ENCODE measurements at regions not wholly inside any gene's neighbourhood (a gene's known extent, or its start where the extent isn't known, plus 50 kb on each side); places are given as distances from the start of the nearest gene placed in this dataset.

GRCh38 chr2:116668691-116669090, 1145.8 kb upstream of the DDX18 start:
- H2AK5ac ChIP-seq (ENCODE audit: low read depth, low read length), result no peak overlapping the region
- no peaks in the 10 kb centered on the region for H3K79me1 ChIP-seq (ENCODE audit: low read depth in 1 of 2, low read length in 2 of 2)
- no peaks in the 10 kb centered on the region for H3K9me1 ChIP-seq (ENCODE audit: insufficient read depth, low read length)
- WGBS, 2 experiments (ENCODE audit: extremely low coverage in 2 of 2, insufficient read length in 1 of 2), result no CpG with 5 or more reads among the region's 1 CpG
- intact Hi-C loops (cut with micrococcal nuclease) (no loop called here), in situ Hi-C loops (cut with MboI; ENCODE audit: low sequenced_read_pairs) (no loop called here), dilution Hi-C loops (cut with HindIII; ENCODE audit: low sequenced_read_pairs, unreplicated experiment) (no loop called here)
- POLR2A ChIA-PET (ENCODE audit: unreplicated experiment), result no interaction called here
- H4K5ac ChIP-seq (ENCODE audit: low read depth, low read length), result no peak overlapping the region
- H4K8ac ChIP-seq (ENCODE audit: low read depth in 2 of 2, low read length in 2 of 2), result no peak overlapping the region
- H3K27me3 ChIP-seq (ENCODE audit: control insufficient read depth, insufficient read depth, low read length), result no peaks in the 10 kb centered on the region
- CTCF ChIA-PET, result no interaction called here
- H2BK15ac ChIP-seq (ENCODE audit: low read depth, low read length), result no peak overlapping the region
- no peak overlapping the region for H3K14ac ChIP-seq (replicated peaks; ENCODE audit: low read depth, low read length)
- ATAC-seq (ENCODE audit: low read depth), result no peak
- H3K4me1 ChIP-seq (ENCODE audit: control insufficient read depth, insufficient read depth, low read length), result no peaks in the 10 kb centered on the region
- no peak overlapping the region for H2BK20ac ChIP-seq (ENCODE audit: low read depth, low read length)
- no peaks in the 10 kb centered on the region for H3K36me3 ChIP-seq (ENCODE audit: control insufficient read depth, insufficient read depth, low read length)
- no peak for DNase-seq
- H3K4me3 ChIP-seq (ENCODE audit: insufficient read depth, low read depth, low read length), result no peak overlapping the region
- no peak overlapping the region for H2AK9ac ChIP-seq (replicated peaks; ENCODE audit: low read depth, low read length, poor library complexity)
- no peak overlapping the region for H4K91ac ChIP-seq (ENCODE audit: insufficient read depth, low read depth, low read length)
- H2BK120ac ChIP-seq (ENCODE audit: low read depth, low read length), result no peak overlapping the region
- H2BK5ac ChIP-seq (ENCODE audit: low read depth, low read length, poor library complexity, severe bottlenecking), result no peak overlapping the region
- H3K18ac ChIP-seq (ENCODE audit: low read depth, low read length), result no peak overlapping the region
- H3K4me2 ChIP-seq (ENCODE audit: low read depth, low read length), result no peak overlapping the region
- no peak overlapping the region for H3K23ac ChIP-seq (ENCODE audit: low read depth, low read length)
- H4K20me1 ChIP-seq (ENCODE audit: insufficient read depth, low read length), result no peaks in the 10 kb centered on the region
- H3K4ac ChIP-seq (ENCODE audit: low read depth, low read length), result no peak overlapping the region
- no peak overlapping the region for H3K9ac ChIP-seq (ENCODE audit: low read depth, low read length)
- BruUV-seq (replicated peaks), result no TSS peak
- TF ChIP-seq SMC3 (IDR thresholded peaks at IDR 0.05; ENCODE audit: low read depth, low read length) (no peak), POLR2A (IDR thresholded peaks at IDR 0.05; ENCODE audit: low read depth, low read length) (no peak), MAFK (IDR thresholded peaks at IDR 0.05; ENCODE audit: low read depth, low read length) (no peak), BHLHE40 (IDR thresholded peaks at IDR 0.05; ENCODE audit: low read depth, low read length) (no peak), CEBPB (IDR thresholded peaks at IDR 0.05; ENCODE audit: low read depth, low read length) (no peak), CHD1 (IDR thresholded peaks at IDR 0.05; ENCODE audit: low read depth, low read length) (no peak), MAZ (IDR thresholded peaks at IDR 0.05; ENCODE audit: borderline replicate concordance, low read depth, low read length) (no peak), ELK1 (IDR thresholded peaks at IDR 0.05; ENCODE audit: borderline replicate concordance, low read depth, low read length) (no peak), MXI1 (IDR thresholded peaks at IDR 0.05; ENCODE audit: borderline replicate concordance, low read depth, low read length) (no peak), USF2 (IDR thresholded peaks at IDR 0.05; ENCODE audit: low read depth, low read length) (no peak), RCOR1 (IDR thresholded peaks at IDR 0.05; ENCODE audit: insufficient replicate concordance, low read length) (no peak), CTCF (conservative IDR thresholded peaks at IDR 0.05; ENCODE audit: low read depth, low read length) (no peak), RAD21 (IDR thresholded peaks at IDR 0.05; ENCODE audit: low read length) (no peak), RFX5 (IDR thresholded peaks at IDR 0.05; ENCODE audit: low read depth, low read length) (no peak), NFE2L2 (IDR thresholded peaks at IDR 0.05; ENCODE audit: low read depth, low read length) (no peak), FOS (IDR thresholded peaks at IDR 0.05; ENCODE audit: low read depth, low read length) (no peak)
- H3K56ac ChIP-seq (ENCODE audit: extremely low read depth, insufficient read depth, low read length), result no peak overlapping the region
- no peaks in the 10 kb centered on the region for H3K9me3 ChIP-seq (ENCODE audit: control insufficient read depth, insufficient read depth, low read length)
- H3K27ac ChIP-seq (ENCODE audit: insufficient read depth, low read length), result no peak overlapping the region
- H2AFZ ChIP-seq (replicated peaks; ENCODE audit: low read length, poor library complexity), result no peak overlapping the region
